ENCODE measurements at regions not wholly inside any gene's neighbourhood (a gene's known extent, or its start where the extent isn't known, plus 50 kb on each side); places are given as distances from the start of the nearest gene placed in this dataset.
"Not testable (repeated sequence)": the region's sequence is repeated elsewhere in the genome, so short reads cannot be mapped to it uniquely, and the experiment has no call there.

- no peak for DNase-seq
These were observed 722.3 kb upstream of the CTNND2 start for GRCh38 chr5:12626556-12626955.

- DNase-seq: no peak
These were observed 721.5 kb upstream of the CTNND2 start for GRCh38 chr5:12625667-12626263.

GRCh38 chr5:12624776-12625560 is 720.7 kb upstream of the CTNND2 start:
- DNase-seq: no peak

GRCh38 chr5:12623408-12623807 is 719.2 kb upstream of the CTNND2 start:
- no peak for DNase-seq

- no peak for DNase-seq
These were observed 711.8 kb upstream of the CTNND2 start for GRCh38 chr5:12616093-12616492.

- DNase-seq: no peak
These were observed 711.0 kb upstream of the CTNND2 start for GRCh38 chr5:12615141-12615820.

GRCh38 chr5:12614608-12615007 is 710.4 kb upstream of the CTNND2 start:
- DNase-seq: no peak

GRCh38 chr5:12611132-12611531 is 706.9 kb upstream of the CTNND2 start:
- DNase-seq: no peak

- not testable (repeated sequence) for DNase-seq
These were observed 703.6 kb upstream of the CTNND2 start for GRCh38 chr5:12607817-12608216.

GRCh38 chr5:12592228-12592627 is 688.0 kb upstream of the CTNND2 start:
- no peak for DNase-seq

GRCh38 chr5:12586406-12586805 is 682.2 kb upstream of the CTNND2 start:
- DNase-seq: no peak

- not testable (repeated sequence) for DNase-seq
These were observed 674.6 kb upstream of the CTNND2 start for GRCh38 chr5:12578803-12579202.

GRCh38 chr5:12576953-12577352 is 672.7 kb upstream of the CTNND2 start:
- not testable (repeated sequence) for DNase-seq

GRCh38 chr5:12574298-12575093 is 670.2 kb upstream of the CTNND2 start:
- not testable (repeated sequence) for DNase-seq

- DNase-seq: not testable (repeated sequence)
These were observed 669.7 kb upstream of the CTNND2 start for GRCh38 chr5:12573916-12574297.

- no peak for DNase-seq
These were observed 666.4 kb upstream of the CTNND2 start for GRCh38 chr5:12570688-12571087.

- no peak for DNase-seq
These were observed 662.2 kb upstream of the CTNND2 start for GRCh38 chr5:12566441-12566840.

GRCh38 chr5:12557012-12557411 is 652.8 kb upstream of the CTNND2 start:
- no peak for DNase-seq

GRCh38 chr5:12526113-12526512 is 621.9 kb upstream of the CTNND2 start:
- DNase-seq: no peak

- DNase-seq: no peak
These were observed 617.9 kb upstream of the CTNND2 start for GRCh38 chr5:12522116-12522515.

- DNase-seq: not testable (repeated sequence)
These were observed 600.7 kb upstream of the CTNND2 start for GRCh38 chr5:12504983-12505382.

- DNase-seq: no peak
These were observed 583.9 kb upstream of the CTNND2 start for GRCh38 chr5:12488161-12488560.

- no peak for DNase-seq
These were observed 576.2 kb upstream of the CTNND2 start for GRCh38 chr5:12480487-12480886.

Measured in islet precursor cell (in vitro differentiated cells).